ENCODE measurements at regions not wholly inside any gene's neighbourhood (a gene's known extent, or its start where the extent isn't known, plus 50 kb on each side); places are given as distances from the start of the nearest gene placed in this dataset.

DNA sequence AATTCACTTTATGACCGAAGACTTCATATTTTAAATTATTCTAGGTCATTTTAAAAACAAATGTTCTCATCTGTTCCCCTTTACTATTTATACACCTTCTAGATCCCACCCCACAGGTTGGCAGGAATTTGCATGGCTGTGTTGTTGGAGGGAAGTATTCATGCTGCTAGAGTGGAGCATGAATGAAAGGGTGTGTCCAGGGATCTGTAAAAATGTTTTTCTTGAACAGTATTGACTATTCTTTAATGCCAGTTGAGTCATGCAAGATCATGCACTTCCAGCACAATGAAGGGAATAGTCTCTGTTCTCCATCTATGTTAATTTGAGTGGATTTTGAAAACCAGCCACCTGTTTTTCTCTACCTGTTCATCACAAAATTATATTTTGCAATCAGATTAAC, 52.0 kb upstream of the COL3A1 start:
- TF ChIP-seq CTCF (conservative IDR thresholded peaks at IDR 0.05) (no peak), EZH2 (IDR thresholded peaks at IDR 0.05; ENCODE audit: low read depth) (no peak)
